SW 1271 (cell line): ENCODE measurements at regions not wholly inside any gene's neighbourhood (a gene's known extent, or its start where the extent isn't known, plus 50 kb on each side); places are given as distances from the start of the nearest gene placed in this dataset.
"Not testable (repeated sequence)": the region's sequence is repeated elsewhere in the genome, so short reads cannot be mapped to it uniquely, and the experiment has no call there.

ENCODE experiments used
- DNase-seq, 2 experiments: peaks; one replicate each; lab custom pipeline; 2025; lab: John Stamatoyannopoulos, UW

DNA sequence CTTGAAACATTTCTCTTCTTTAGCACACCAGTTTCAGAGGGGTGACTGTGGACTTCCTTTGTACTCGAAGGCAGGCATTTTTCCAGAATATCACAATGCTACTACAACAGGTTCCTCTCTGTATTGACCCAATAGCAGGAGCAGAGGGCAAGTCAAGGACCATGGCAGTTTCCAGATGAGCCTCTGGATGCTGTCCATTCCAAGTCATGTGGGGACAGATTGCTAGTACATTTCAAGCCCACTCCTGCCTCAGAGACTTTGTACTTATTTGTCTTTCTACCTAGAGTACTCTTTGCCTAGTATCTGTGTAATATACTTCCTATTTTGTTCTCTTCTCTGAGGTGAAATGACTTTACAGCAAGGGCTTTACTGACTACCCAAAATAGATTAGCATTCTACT is 373.9 kb downstream of the PIK3C3 start:
- DNase-seq: no peak

DNA sequence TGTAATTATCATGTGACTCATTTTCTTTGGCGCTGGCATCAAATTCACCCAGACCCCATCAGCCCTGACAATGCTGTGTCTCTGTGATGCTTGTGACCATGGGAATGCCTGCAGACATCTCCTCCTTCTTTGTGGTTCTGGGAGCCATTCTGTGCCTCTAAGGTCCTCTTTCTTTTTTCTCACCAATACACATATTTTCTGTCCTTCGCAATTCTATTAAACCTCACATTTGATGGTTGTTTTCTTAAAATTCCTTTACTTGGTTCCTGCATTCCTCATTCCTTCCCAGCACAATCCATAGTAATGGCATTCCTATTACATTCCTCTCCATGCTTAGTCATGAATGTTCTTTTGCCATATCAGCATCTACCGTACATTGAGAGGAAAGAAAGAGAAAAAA is 375.3 kb downstream of the PIK3C3 start:
- DNase-seq: no peak

DNA sequence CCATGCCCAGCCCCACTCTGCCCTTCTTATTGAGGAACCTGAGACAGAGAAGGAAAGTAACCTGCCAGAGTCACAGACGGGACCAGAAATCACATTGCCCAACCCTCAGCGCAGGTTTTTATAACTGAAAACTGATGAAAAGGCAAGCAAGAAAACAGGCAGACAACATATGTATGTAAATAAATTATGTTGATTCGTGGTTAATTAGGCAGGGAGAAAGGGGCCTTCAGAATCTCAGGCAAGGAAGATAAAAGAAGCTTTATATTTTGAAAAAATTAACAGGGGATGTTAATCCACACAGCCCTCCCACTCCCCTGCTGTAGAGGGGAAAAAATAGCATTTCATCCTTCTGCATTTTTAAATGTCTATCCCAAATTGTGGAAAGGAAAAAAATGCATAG is 378.5 kb downstream of the PIK3C3 start:
- no peak for DNase-seq

DNA sequence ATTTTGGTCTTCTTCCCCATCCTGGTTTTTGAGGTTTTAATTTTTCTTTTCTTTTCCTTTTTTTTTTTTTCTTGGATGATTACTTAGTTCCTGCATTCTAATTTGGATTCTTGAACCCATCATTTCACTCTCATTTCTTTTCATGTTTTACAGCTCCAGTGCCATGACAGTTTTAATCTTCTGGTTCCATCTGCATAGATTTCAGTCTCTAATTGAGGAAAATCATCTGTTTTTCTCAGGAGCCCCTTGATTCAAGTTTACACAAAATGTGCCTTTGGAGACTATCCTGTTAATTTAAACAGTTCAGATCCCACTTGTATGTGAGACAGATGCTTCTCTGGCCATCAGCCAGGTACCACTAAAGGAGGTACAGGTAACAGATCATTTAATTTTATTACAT is 379.9 kb downstream of the PIK3C3 start:
- DNase-seq: no peak

DNA sequence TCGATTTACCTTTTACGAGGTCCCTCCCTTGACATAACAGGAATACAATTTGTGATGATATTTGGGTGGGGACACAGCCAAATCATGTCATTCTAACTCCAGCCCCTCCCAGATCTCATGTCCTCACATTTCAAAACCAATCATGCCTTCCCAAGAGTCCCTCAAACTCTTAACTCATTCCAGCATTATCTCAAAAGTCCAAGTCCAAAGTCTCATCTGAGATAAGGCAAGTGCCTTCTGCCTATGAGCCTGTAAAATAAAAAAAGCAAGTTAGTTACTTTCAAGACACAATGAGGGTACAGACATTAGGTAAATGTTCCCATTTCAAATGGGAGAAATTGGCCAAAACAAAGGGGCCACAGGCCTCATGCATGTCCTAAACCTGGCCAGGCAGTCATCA is 381.1 kb downstream of the PIK3C3 start:
- no peak for DNase-seq

DNA sequence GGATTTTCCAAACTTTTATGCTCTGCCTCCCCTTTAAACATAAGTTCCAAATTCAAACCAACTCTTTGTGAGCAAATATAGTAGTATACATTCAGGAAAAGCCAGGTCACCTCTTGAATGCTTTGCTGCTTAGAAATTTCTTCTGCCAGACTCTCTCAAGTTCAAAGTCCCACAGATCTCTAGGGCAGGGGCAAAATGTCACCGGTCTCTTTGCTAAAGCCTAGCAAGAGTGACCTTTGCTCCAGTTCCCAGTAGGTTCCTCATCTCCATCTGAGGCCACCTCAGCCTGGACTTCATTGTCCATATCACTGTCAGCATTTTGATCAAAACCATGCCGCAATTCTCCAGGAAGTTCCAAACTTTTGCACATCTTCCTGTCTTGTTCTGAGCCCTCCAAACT is 382.3 kb downstream of the PIK3C3 start:
- not testable (repeated sequence) for DNase-seq

DNA sequence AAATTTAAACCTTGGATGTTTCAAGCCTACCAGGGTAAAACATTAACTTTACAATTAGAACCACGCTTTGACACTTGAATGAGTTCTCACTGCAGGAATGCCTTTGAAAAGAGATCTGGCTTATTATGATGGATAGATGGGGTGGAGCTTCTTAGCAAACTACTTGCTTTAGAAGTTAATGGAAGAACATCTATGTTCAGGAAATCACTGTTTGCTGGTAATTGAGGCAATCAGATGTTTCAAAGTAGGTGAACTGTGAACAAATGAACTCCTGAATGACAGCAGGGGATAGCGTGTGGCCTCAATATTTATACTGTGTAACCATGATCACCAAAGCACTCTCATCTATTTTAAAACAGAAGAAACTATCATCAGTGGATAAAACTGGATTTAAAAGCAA is 383.6 kb downstream of the PIK3C3 start:
- no peak for DNase-seq

DNA sequence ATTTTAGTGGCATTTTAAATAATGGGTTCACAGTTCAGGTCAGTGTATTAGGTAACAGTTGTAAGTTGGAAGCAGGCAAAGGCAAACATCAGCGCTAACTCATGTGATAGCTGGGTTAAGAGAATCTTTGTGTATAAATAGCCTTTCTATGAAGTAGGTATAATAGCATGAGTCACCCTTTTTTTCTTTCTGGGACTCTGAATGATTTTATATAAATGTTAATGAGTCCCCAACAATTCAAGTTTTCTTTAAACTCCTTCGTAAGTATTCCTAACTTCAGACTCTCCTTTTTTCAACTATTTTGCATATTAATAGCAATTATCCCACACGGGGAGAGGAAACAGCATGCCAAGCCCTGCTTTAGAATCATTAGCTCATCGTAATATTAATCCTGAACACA is 384.3 kb downstream of the PIK3C3 start:
- DNase-seq: no peak

DNA sequence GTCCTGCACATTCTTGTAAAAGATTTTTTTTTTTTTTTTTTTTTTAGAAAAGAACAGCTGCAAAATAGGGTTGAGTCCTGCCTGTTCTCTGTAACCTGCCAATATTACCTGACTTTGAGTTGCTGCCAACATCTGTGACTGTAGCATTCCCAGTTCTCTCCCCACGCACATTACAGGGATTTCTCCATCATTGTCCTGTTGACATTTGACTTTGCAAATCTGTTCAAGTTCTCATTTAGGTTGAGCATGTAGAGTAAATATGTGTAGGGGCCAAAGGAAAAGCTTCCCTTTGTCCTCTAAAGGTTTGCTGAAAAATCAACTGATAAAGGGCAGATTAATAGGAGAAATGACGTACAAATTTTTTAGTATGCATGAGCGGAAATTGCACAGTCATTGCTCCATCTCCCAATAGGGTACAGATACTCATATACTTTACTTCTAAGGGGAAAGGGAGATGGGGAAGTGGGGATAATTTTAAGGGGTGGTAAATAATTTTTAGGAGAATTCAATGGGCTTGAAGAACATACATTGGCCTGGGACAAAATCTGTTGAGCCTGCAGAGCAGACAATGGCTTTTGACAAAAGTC is 385.5 kb downstream of the PIK3C3 start:
- DNase-seq: no peak

DNA sequence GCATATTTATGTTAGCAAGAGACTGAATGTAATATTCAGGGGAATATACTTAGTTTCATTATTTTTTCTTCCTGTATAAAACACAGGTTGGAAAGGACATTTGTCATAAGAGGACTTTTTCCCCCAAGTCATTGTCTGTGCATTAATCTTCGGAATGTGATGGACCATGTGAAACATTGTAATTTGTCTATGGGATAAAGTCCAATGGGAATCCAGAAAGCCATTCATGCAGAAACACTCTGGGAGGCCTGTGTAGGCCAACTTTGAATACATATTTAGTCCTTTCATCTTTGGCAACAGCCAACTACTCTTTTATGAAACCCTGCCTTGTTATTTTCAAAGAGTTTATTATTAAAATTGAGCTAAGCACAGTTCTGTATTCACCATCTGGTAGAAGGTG is 386.4 kb downstream of the PIK3C3 start:
- no peak for DNase-seq

DNA sequence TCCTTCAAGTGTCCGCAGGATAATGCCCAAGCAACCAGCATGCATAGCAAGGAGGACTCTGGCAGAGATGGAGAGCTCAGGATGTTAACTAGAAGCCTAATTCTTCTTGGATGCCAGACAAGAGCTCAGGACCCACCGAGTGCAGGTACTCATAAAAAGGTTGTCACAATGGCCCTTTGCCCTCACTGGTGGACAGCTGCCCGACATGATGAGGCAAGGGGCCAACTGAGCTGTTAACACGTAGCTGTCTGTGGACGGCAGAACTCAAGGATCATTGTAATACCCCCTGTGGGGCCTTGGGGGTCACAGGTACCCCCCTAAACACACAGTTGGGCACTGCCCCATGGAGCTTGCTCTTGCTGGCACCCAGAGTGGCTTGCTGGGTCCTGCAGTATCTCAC is 393.7 kb downstream of the PIK3C3 start:
- DNase-seq: no peak

DNA sequence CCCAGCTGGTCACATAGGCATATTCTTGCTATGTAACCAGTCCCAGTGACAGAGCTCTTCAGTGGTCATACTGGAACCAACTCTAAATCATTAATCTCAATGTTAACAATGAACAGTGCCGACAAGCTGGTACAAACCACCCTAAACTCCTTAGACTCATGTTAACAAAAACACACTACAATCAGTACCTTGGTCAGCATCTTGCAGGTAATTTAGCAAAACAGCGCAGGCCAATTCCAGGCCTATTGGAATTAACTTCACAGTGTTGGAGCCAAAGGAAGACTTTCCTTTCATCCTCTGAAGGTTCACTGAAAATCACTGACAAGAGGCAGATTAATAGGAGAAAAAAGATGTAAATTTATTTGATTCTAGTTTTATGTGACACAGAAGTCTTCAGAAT is 396.4 kb downstream of the PIK3C3 start:
- DNase-seq: no peak

DNA sequence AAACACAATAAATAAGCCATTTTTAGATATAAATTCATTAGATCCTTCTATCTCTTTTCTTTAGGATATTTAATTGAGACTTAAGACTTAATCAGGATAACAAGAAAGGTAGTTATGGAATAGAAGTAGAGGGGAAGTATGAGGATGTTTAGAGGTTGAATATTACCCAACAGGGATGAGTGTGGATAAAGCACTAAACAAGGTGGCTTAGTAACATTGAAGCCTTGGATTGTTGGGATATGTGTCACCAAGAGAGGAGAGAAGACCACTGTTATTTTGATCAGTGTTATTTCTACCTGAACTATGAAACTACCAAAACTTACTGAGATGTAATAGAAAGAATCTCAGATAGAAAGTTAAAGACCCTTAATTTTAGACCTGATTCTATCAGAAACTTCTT is 405.7 kb downstream of the PIK3C3 start:
- DNase-seq: no peak

DNA sequence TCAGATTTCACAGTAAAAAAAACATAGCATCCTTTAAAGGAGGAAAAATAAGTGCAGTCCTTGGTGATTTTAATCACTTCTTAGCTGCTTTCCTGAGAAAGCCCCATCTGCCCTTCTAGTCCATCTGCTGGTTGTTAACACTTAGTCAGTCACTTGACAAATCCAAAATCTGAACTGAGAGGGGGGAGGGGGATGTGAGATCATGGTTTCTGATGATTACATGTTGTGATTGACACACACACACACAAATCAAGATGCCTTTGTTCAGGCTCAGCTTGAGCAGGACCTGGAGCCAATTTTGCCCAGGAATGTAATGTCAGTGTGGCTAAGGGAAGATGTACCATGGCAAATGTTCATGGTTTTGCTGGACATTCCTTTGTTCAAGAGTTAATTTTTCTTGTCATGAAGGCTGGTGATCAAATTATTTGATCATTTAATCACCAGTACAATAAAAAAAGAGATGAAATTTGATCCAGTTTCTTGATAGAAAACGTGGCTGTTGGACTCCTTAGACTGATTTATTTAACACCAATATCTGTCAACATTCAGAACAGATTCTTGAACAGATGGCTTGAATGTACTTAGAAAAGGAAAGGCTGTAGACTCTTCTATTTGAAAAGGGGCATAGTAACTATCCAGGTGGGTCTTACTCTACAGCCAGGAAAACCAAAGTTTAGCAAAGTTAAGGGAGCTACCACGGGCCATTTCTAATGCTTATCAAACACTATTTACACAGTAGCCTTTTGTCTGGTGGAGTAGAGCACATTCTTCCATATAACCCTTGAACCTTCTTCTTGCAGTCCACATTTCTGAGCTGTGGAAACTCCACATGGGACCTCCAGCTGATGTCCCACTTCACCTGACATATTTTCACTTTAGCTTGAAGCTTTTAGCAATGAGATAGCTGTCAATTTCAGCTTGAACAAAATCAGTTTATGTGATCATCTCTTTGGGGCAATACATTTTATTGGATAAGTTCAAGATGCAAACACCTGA is 408.7 kb downstream of the PIK3C3 start:
- no peak for DNase-seq

DNA sequence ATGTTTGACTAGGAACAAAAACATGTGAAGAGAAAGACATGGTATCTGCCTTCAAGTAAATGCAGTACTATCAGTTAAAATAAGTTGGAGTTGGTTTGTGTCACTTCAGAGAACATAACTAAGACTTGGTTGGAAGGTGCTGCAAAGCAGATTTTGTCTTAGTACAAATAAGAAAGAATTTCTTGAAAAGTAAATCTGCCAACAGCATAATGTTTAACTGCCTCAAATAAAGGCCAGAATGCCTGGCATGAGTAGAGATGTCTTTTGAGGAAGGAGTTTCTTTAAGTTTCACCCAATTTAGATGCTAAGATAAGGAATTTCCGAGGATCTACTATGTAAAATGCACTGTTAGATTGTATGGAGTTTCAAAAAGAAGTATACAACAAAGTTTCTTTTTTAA is 409.7 kb downstream of the PIK3C3 start:
- no peak for DNase-seq

DNA sequence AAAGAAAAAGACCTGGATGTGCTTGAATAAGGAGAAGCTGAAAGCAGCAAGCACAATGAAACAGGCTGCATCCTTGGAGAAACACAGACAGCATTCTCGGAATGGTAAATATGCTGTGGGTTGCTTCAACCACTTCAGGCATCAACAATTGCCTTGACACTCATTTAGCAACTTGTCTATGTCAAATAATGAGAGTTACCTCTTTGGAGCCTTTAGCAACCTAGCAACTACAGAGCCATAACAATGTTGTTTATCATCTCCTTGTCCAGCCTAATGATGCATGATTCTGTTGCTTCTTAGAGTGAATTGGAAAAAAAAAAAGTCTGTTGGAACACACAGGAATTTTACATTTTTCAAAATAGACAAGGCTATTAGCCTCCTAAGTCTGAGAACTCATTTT is 410.6 kb downstream of the PIK3C3 start:
- no peak for DNase-seq

DNA sequence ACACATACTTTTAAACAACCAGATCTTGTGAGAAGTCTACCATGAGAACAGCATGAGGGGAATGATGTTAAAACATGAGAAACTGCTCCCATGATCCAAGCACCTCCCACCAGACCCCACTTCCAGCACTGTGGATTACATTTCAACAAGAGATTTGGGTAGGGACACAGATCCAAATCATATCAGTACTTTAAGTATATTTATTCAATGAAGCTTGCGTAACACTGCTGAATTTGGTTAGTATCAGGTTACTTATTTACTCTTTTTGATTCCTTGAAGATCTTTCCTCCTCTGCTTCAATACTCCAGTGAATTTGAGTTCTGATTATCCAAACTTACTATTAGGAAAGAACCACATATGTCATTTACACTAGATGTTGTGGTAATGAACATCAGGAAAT is 418.6 kb downstream of the PIK3C3 start:
- no peak for DNase-seq

DNA sequence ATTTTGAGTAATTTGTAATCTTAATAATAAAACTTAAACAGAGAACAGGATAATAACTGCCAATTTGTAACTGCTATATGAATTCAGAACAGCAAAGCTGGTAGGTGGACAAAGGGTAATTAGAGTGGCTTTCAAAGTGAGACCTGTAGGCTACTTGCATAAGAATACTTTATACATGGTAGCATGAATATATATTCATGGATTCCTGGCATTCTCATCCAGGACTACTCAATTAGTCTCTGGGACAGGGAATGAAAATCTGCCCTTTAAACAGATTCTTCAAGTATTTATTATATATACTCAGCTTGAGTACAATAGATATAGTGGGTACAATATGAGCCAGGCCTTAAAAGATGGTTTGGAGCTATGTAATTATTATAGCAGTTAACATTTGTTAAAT is 419.9 kb downstream of the PIK3C3 start:
- no peak for DNase-seq

DNA sequence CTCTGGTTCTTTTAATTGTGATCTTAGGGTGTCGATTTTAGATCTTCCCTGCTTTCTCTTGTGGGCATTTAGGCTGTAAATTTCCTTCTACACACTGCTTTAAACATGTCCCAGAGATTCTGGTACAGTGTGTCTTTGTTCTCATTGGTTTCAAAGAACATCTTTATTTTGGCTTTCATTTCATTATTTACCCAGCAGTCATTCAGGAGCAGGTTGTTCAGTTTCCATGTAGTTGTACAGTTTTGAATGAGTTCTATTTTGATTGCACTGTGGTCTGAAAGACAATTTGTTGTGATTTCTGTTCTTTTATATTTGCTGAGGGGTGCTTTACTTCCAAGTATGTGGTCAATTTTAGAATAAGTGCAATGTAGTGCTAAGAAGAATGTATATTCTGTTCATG is 423.8 kb downstream of the PIK3C3 start:
- not testable (repeated sequence) for DNase-seq

DNA sequence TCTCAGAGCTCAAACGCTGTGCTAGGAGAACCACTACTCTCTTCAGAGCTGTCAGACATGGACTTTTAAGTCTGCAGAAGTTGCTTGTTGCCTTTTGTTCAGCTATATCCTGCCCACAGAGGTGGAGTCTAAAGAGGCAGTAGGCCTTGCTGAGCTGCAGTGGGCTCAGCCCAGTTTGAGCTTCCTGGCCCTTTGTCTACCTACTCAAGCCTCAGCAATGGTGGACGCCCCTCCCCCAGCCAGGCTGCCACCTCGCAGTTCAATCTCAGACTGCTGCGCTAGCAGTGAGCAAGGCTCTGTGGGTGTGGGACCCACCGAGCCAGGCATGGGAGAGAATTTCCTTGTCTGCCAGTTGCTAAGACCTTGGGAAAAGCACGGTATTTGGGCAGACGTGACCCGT is 426.2 kb downstream of the PIK3C3 start:
- DNase-seq: not testable (repeated sequence)

DNA sequence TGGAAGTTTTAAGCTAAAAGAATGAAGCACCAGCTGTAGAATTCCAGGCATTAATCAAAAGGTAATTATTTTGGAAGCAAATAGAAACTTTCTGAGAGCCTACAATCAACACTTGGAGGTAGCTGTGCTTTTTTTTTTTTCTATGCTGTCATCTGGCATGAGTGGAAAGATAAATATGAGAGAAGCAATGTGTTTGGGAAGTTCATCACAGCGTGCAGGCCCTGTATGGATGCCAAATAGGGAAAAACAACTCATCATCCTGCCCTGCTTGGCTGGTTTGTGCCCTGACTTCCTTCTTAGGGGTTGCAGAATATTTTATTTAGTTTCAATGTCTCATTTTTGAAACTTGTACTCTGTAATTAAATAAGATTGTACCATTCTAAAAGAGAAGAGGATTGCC is 437.4 kb downstream of the PIK3C3 start:
- DNase-seq: no peak

DNA sequence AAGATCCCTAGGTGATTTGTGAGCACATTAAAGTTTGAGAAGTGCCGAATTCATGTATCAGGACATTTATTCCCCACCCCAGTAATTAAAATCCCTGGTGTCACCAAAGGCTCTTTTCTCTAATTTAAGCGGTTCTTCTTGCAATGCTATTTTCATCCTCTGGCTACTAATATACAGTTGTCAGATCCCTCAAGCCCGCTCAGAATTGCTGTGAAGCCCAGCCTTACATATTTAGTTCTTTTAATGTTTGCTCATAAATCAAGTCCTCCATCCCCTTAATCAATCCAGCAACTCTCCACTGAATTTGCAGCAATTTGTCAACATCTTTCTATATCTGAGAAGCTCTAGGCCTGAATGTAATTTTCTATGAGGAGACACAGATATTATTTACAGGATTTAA is 437.9 kb downstream of the PIK3C3 start:
- DNase-seq: no peak

DNA sequence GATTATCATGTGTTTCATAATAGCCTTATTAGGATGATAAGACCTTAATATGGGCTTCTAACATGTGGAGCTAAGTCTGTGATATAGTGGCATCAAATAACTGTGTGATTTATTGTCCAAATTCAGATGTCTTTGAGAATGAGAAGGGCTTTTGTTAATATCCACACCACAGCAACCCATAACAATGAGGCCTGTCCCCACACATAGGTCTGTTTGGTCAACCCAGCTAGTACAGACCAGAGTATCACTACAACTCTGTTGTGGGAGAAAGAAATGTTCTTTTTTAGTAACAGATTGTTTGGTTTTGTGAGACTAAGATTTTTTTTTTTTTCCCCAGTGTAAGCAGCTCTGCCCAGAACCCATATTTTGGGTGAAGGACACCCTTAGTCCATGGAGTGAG is 439.2 kb downstream of the PIK3C3 start:
- no peak for DNase-seq
